ENCODE measurements at regions not wholly inside any gene's neighbourhood (a gene's known extent, or its start where the extent isn't known, plus 50 kb on each side); places are given as distances from the start of the nearest gene placed in this dataset.

GRCh38 chr18:51316677-51317076 is 119.2 kb upstream of the MEX3C start:
- H3K79me2 ChIP-seq (ENCODE audit: low read depth): no peaks in the 10 kb centered on the region
- H3K36me3 Mint-ChIP-seq: no peaks in the 10 kb centered on the region
- H3K27ac Mint-ChIP-seq: no peak overlapping the region
- H3K9me3 ChIP-seq (ENCODE audit: low read depth): no peaks in the 10 kb centered on the region
- H3K9ac ChIP-seq: no peak overlapping the region
- H3F3A ChIP-seq (ENCODE audit: low read depth): no peaks in the 10 kb centered on the region
- peaks cover 7% of the 10 kb centered on the region for H3K4me1 ChIP-seq
- no peak overlapping the region for H3K4me3 ChIP-seq
- H3K36me3 ChIP-seq: no peaks in the 10 kb centered on the region
- H3K27me3 ChIP-seq: no peaks in the 10 kb centered on the region
- no peak overlapping the region for H2AFZ ChIP-seq (replicated peaks)
- H3K4me2 ChIP-seq: no peak overlapping the region
- H3K9me3 Mint-ChIP-seq: peaks cover 7% of the 10 kb centered on the region
- no peak for DNase-seq (ENCODE audit: low spot score)
- TF ChIP-seq CTCF (IDR thresholded peaks at IDR 0.05) (no peak), EZH2phosphoT487 (IDR thresholded peaks at IDR 0.05) (no peak), EZH2 (IDR thresholded peaks at IDR 0.05) (no peak)
- no peaks in the 10 kb centered on the region for H4K20me1 ChIP-seq (ENCODE audit: low read depth)
- peaks cover 2% of the 10 kb centered on the region for H3K27me3 Mint-ChIP-seq (ENCODE audit: insufficient read depth, low read depth)
- no peak overlapping the region for H3K27ac ChIP-seq
- peaks cover 5% of the 10 kb centered on the region for H3K4me1 Mint-ChIP-seq
- H3K4me3 Mint-ChIP-seq: no peak overlapping the region

GRCh38 chr18:51321696-51322095 is 124.2 kb upstream of the MEX3C start:
- no peaks in the 10 kb centered on the region for H4K20me1 ChIP-seq (ENCODE audit: low read depth)
- H3K4me2 ChIP-seq: peak overlapping the region; percentile 37
- H3K4me1 Mint-ChIP-seq: peaks cover 17% of the 10 kb centered on the region
- H3K9ac ChIP-seq: no peak overlapping the region
- peaks cover 2% of the 10 kb centered on the region for H3K27me3 Mint-ChIP-seq (ENCODE audit: insufficient read depth, low read depth)
- no peaks in the 10 kb centered on the region for H3K79me2 ChIP-seq (ENCODE audit: low read depth)
- H3K27ac Mint-ChIP-seq: peak overlapping the region; percentile 35
- TF ChIP-seq EZH2phosphoT487 (IDR thresholded peaks at IDR 0.05): no peak
- TF ChIP-seq CTCF (IDR thresholded peaks at IDR 0.05): peak; percentile 29
- no peaks in the 10 kb centered on the region for H3K9me3 ChIP-seq (ENCODE audit: low read depth)
- no peak overlapping the region for H3K4me3 Mint-ChIP-seq
- peak overlapping the region; percentile 48 for H2AFZ ChIP-seq (replicated peaks)
- H3K9me3 Mint-ChIP-seq: peaks cover 4% of the 10 kb centered on the region
- DNase-seq (ENCODE audit: low spot score): peak; percentile 37
- H3K36me3 ChIP-seq: no peaks in the 10 kb centered on the region
- H3K36me3 Mint-ChIP-seq: no peaks in the 10 kb centered on the region
- H3K27me3 ChIP-seq: no peaks in the 10 kb centered on the region
- no peak overlapping the region for H3K27ac ChIP-seq
- peaks cover 26% of the 10 kb centered on the region for H3K4me1 ChIP-seq
- H3F3A ChIP-seq (ENCODE audit: low read depth): peaks cover 5% of the 10 kb centered on the region
- H3K4me3 ChIP-seq: no peak overlapping the region

- Histone ChIP-seq H3K79me2 (ENCODE audit: low read depth) (no peaks in the 10 kb centered on the region), H3K9ac (no peak overlapping the region), H3K36me3 (no peaks in the 10 kb centered on the region), H4K20me1 (ENCODE audit: low read depth) (no peaks in the 10 kb centered on the region), H3K4me2 (peak overlapping the region; percentile 12), H3K27me3 (no peaks in the 10 kb centered on the region), H3K27ac (no peak overlapping the region), H3F3A (ENCODE audit: low read depth) (peaks cover 5% of the 10 kb centered on the region), H3K4me3 (no peak overlapping the region), H3K4me1 (peaks cover 26% of the 10 kb centered on the region), H3K9me3 (ENCODE audit: low read depth) (no peaks in the 10 kb centered on the region), H2AFZ (replicated peaks) (peak overlapping the region; percentile 81)
- H3K4me3 Mint-ChIP-seq: no peak overlapping the region
- DNase-seq (ENCODE audit: low spot score): no peak
- H3K9me3 Mint-ChIP-seq: peaks cover 4% of the 10 kb centered on the region
- no peak overlapping the region for H3K27ac Mint-ChIP-seq
- peaks cover 4% of the 10 kb centered on the region for H3K27me3 Mint-ChIP-seq (ENCODE audit: insufficient read depth, low read depth)
- H3K4me1 Mint-ChIP-seq: peaks cover 17% of the 10 kb centered on the region
- TF ChIP-seq EZH2phosphoT487 (IDR thresholded peaks at IDR 0.05) (no peak), EZH2 (IDR thresholded peaks at IDR 0.05) (no peak), CTCF (IDR thresholded peaks at IDR 0.05) (no peak)
- H3K36me3 Mint-ChIP-seq: no peaks in the 10 kb centered on the region
Observed at GRCh38 chr18:51323961-51324360, 126.5 kb upstream of the MEX3C start.

Measured in neural progenitor cell (in vitro differentiated cells).